Liver (tissue), 8 donors: ENCODE measurements at regions not wholly inside any gene's neighbourhood (a gene's known extent, or its start where the extent isn't known, plus 50 kb on each side); places are given as distances from the start of the nearest gene placed in this dataset.

ENCODE experiments used
- DNase-seq: peaks from one replicate; pipeline ENCODE4 v3.0.0-alpha.2; 2017; ENCODE audit warnings: low spot score
- H3K27ac ChIP-seq, 2 donors: one replicate each; pipeline ENCODE4 v1.7.0; 2013; ENCODE audit warnings: inconsistent platforms in 2 of 2, low read length in 2 of 2, control low read depth in 1 of 2, low read depth in 1 of 2, mild to moderate bottlenecking in 1 of 2
- H3K27me3 ChIP-seq, 4 donors: one replicate each; pipeline versions ENCODE4 v1.6.1 to v1.7.0; 2013; ENCODE audit warnings: low read length in 3 of 4, inconsistent platforms in 1 of 4, mild to moderate bottlenecking in 1 of 4, moderate library complexity in 1 of 4; ENCODE audit not compliant: control insufficient read depth in 4 of 4, insufficient read depth in 4 of 4
- H3K36me3 ChIP-seq, 4 donors: one replicate each; pipeline versions ENCODE4 v1.6.1 to v1.7.0; 2013; ENCODE audit warnings: low read length in 3 of 4, mild to moderate bottlenecking in 3 of 4, low read depth in 1 of 4, moderate library complexity in 1 of 4; ENCODE audit not compliant: control insufficient read depth in 4 of 4, insufficient read depth in 3 of 4
- H3K4me1 ChIP-seq, 4 donors: one replicate each; pipeline versions ENCODE4 v1.6.1 to v1.7.0; 2013; ENCODE audit warnings: low read length in 3 of 4, mild to moderate bottlenecking in 3 of 4, moderate library complexity in 1 of 4; ENCODE audit not compliant: control insufficient read depth in 4 of 4, insufficient read depth in 4 of 4
- H3K4me3 ChIP-seq, 3 donors: one replicate each; pipeline versions ENCODE4 v1.6.1 to v1.7.0; 2013; ENCODE audit warnings: low read length in 3 of 3, control low read depth in 1 of 3, low read depth in 1 of 3, mild to moderate bottlenecking in 1 of 3
- H3K9ac ChIP-seq, 2 donors: one replicate each; pipeline ENCODE4 v1.7.0; 2013; ENCODE audit warnings: low read length in 2 of 2, mild to moderate bottlenecking in 2 of 2, moderate library complexity in 2 of 2, control low read depth in 1 of 2, low read depth in 1 of 2
- H3K9me3 ChIP-seq, 4 donors: one replicate each; pipeline versions ENCODE4 v1.6.1 to v1.7.0; 2013; ENCODE audit warnings: low read length in 3 of 4; ENCODE audit not compliant: control insufficient read depth in 4 of 4
- ATF3 ChIP-seq: IDR thresholded peaks from 2 replicates; pipeline ENCODE4 v1.6.1; 2016; ENCODE audit warnings: antibody characterized with exemption
- CTCF ChIP-seq: fragments of 150-350 bp; IDR thresholded peaks from 2 replicates; pipeline ENCODE4 v1.5.1; 2017; ENCODE audit warnings: improper control_type of control experiment, low read depth, low read length; ENCODE audit not compliant: missing input control
- EGR1 ChIP-seq, 2 donors: IDR thresholded peaks; 2 replicates each; pipeline ENCODE4 v1.6.1; 2016 to 2018; ENCODE audit warnings: antibody characterized with exemption in 2 of 2, low read depth in 2 of 2
- FOXA1 ChIP-seq: IDR thresholded peaks from 2 replicates; pipeline ENCODE4 v1.6.1; 2016; ENCODE audit warnings: antibody characterized with exemption
- FOXA2 ChIP-seq: IDR thresholded peaks from 2 replicates; pipeline ENCODE4 v1.6.1; 2016; ENCODE audit warnings: antibody characterized with exemption
- GABPA ChIP-seq, 2 donors: IDR thresholded peaks in 1 of 2; conservative IDR thresholded peaks in 1 of 2; 2 replicates each; pipeline ENCODE4 v1.6.1; 2016; ENCODE audit warnings: antibody characterized with exemption in 2 of 2, mild to moderate bottlenecking in 1 of 2, moderate library complexity in 1 of 2
- HNF4A ChIP-seq, 2 donors: conservative IDR thresholded peaks; 2 replicates each; pipeline ENCODE4 v1.6.1; 2016; ENCODE audit warnings: antibody characterized with exemption in 2 of 2, mild to moderate bottlenecking in 2 of 2
- HNF4G ChIP-seq: IDR thresholded peaks from 2 replicates; pipeline ENCODE4 v1.6.1; 2016; ENCODE audit warnings: antibody characterized with exemption
- JUND ChIP-seq, 2 donors: IDR thresholded peaks; 2 replicates each; pipeline ENCODE4 v1.6.1; 2016; ENCODE audit warnings: antibody characterized with exemption in 2 of 2
- MAX ChIP-seq: IDR thresholded peaks from 2 replicates; pipeline ENCODE4 v1.6.1; 2016; ENCODE audit warnings: antibody characterized with exemption
- NR2F2 ChIP-seq: IDR thresholded peaks from 2 replicates; pipeline ENCODE4 v1.6.1; 2016; ENCODE audit warnings: antibody characterized with exemption
- RAD21 ChIP-seq, 2 donors: IDR thresholded peaks; 2 replicates each; pipeline ENCODE4 v1.6.1; 2016; ENCODE audit warnings: antibody characterized with exemption in 2 of 2, mild to moderate bottlenecking in 2 of 2
- REST ChIP-seq: IDR thresholded peaks from 2 replicates; pipeline ENCODE4 v1.6.1; 2016; ENCODE audit warnings: antibody characterized with exemption, mild to moderate bottlenecking
- RXRA ChIP-seq, 2 donors: IDR thresholded peaks; 2 replicates each; pipeline ENCODE4 v1.6.1; 2017 to 2018; ENCODE audit warnings: antibody characterized with exemption in 2 of 2, mild to moderate bottlenecking in 1 of 2
- SP1 ChIP-seq: IDR thresholded peaks from 2 replicates; pipeline ENCODE4 v1.6.1; 2018; ENCODE audit warnings: antibody characterized with exemption, mild to moderate bottlenecking
- TAF1 ChIP-seq: conservative IDR thresholded peaks from 2 replicates; pipeline ENCODE4 v1.6.1; 2016; ENCODE audit warnings: antibody characterized with exemption, mild to moderate bottlenecking
- YY1 ChIP-seq: IDR thresholded peaks from 2 replicates; pipeline ENCODE4 v1.6.1; 2016; ENCODE audit warnings: antibody characterized with exemption, mild to moderate bottlenecking
- ZBTB33 ChIP-seq: IDR thresholded peaks from 2 replicates; pipeline ENCODE4 v1.6.1; 2016; ENCODE audit warnings: antibody characterized with exemption
- WGBS: extraction: QIAGEN DNeasy Blood & Tissue Kit; methylation state at CpG from one replicate; pipeline ENCODE4 v1.1.7; 2013; 5-methylcytosine and 5-hydroxymethylcytosine counted together
- donor health status: healthy.
- donor health status: healthy.
- donor health status: healthy.
- donor health status: healthy.
- donor health status: healthy.

GRCh38 chr3:153244961-153245360 is 82.9 kb downstream of the RAP2B start:
- Histone ChIP-seq H3K36me3 (no peaks in the 10 kb centered on the region), H3K4me3 (no peak overlapping the region), H3K27me3 (peaks cover 0 to 3% (median 0%) of the 10 kb centered on the region in 4 donors), H3K27ac (no peak overlapping the region), H3K9ac (no peak overlapping the region), H3K4me1 (no peaks in the 10 kb centered on the region), H3K9me3 (peaks cover 0 to 3% (median under 1%) of the 10 kb centered on the region in 4 donors)
- 83% methylated on average over 3 of the region's 3 CpGs for WGBS
- no peak for DNase-seq
- TF ChIP-seq RAD21 (IDR thresholded peaks at IDR 0.05) (no peak), ATF3 (no peak), TAF1 (no peak), MAX (no peak), HNF4G (no peak), ZBTB33 (no peak), SP1 (no peak), RXRA (IDR thresholded peaks at IDR 0.05) (no peak), YY1 (no peak), JUND (IDR thresholded peaks at IDR 0.05) (no peak), HNF4A (conservative IDR thresholded peaks at IDR 0.05) (no peak), GABPA (IDR thresholded peaks at IDR 0.05 in 1 of 2, conservative IDR thresholded peaks at IDR 0.05 in 1 of 2) (no peak), CTCF (no peak), EGR1 (IDR thresholded peaks at IDR 0.05; ENCODE audit: low read depth in 2 of 2) (no peak), FOXA2 (no peak), FOXA1 (no peak), REST (no peak), NR2F2 (no peak)

- peaks cover 0 to 3% (median under 1%) of the 10 kb centered on the region in 4 donors for H3K9me3 ChIP-seq
- H3K9ac ChIP-seq = no peak overlapping the region
- H3K4me3 ChIP-seq = no peak overlapping the region
- 93% methylated on average over 2 of the region's 2 CpGs for WGBS
- H3K27me3 ChIP-seq = peaks cover 0 to 3% (median 0%) of the 10 kb centered on the region in 4 donors
- H3K4me1 ChIP-seq = no peaks in the 10 kb centered on the region
- H3K36me3 ChIP-seq = no peaks in the 10 kb centered on the region
- no peak overlapping the region for H3K27ac ChIP-seq
- DNase-seq = no peak
- TF ChIP-seq SP1 (no peak), ZBTB33 (no peak), HNF4G (no peak), HNF4A (conservative IDR thresholded peaks at IDR 0.05) (no peak), CTCF (no peak)
Observed at GRCh38 chr3:153245661-153246060, 83.6 kb downstream of the RAP2B start.
